Panc1 (cell line): ENCODE measurements at regions not wholly inside any gene's neighbourhood (a gene's known extent, or its start where the extent isn't known, plus 50 kb on each side); places are given as distances from the start of the nearest gene placed in this dataset.

Source experiments
- ATAC-seq: fragments of 200-7000 bp; cut with Tn5 transposase; 2 replicates; pipeline ENCODE4 v1.9.1; 2020; ENCODE audit warnings: mild to moderate bottlenecking, moderate library complexity
- BruUV-seq: library from RNA; stranded (reverse); fragments of 400-500 nt; replicated peaks from 2 replicates; lab custom pipeline; 2021; lab: Mats Ljungman, UMichigan
- CTCF ChIA-PET: fragments of 300-600 bp; sonication (Branson Sonifier 250); formaldehyde crosslinking; loops from one replicate; lab custom pipeline; 2022; ENCODE audit warnings: antibody characterized with exemption; lab: Charles Lee
- POLR2A ChIA-PET: fragments of 300-600 bp; sonication (Branson Sonifier 250); formaldehyde crosslinking; loops from one replicate; lab custom pipeline; 2022; ENCODE audit warnings: antibody characterized with exemption; lab: Charles Lee
- DNase-seq: peaks from one replicate; pipeline ENCODE4 v3.0.0-alpha.2; 2010; ENCODE audit warnings: low read depth, low spot score
- H3K27ac ChIP-seq: 2 replicates; pipeline ENCODE4 v1.5.1; 2011; ENCODE audit warnings: mild to moderate bottlenecking, low read length, inconsistent platforms
- H3K27me3 ChIP-seq: fragments of 200-500 bp; sonication (Bioruptor generic); 2 replicates; pipeline ENCODE4 v1.6.0; 2014; ENCODE audit warnings: low read length, inconsistent platforms; ENCODE audit not compliant: control insufficient read depth, insufficient read depth
- H3K36me3 ChIP-seq: fragments of 200-500 bp; sonication (Bioruptor generic); 2 replicates; pipeline ENCODE4 v1.5.1; 2014; ENCODE audit warnings: inconsistent platforms, mild to moderate bottlenecking, low read length, moderate library complexity; ENCODE audit not compliant: control insufficient read depth, insufficient read depth
- H3K4me1 ChIP-seq: 2 replicates; pipeline ENCODE4 v1.5.1; 2011; ENCODE audit warnings: inconsistent platforms, mild to moderate bottlenecking, low read length, moderate library complexity; ENCODE audit not compliant: control insufficient read depth, insufficient read depth
- H3K4me3 ChIP-seq, 2 experiments: 2 replicates each; pipeline ENCODE4 v1.5.1; 2011 to 2012; ENCODE audit warnings: low read depth in 2 of 2, low read length in 2 of 2, mild to moderate bottlenecking in 2 of 2, inconsistent platforms in 1 of 2, moderate library complexity in 1 of 2
- H3K9me3 ChIP-seq: fragments of 200-500 bp; sonication (Bioruptor generic); 2 replicates; pipeline ENCODE4 v1.5.1; 2014; ENCODE audit warnings: low read depth, mild to moderate bottlenecking, inconsistent platforms, low read length, moderate library complexity; ENCODE audit not compliant: control insufficient read depth, insufficient read depth
- CTCF ChIP-seq: fragments of 450-650 bp; IDR thresholded peaks from 2 replicates; pipeline ENCODE4 v1.5.1; 2017; ENCODE audit warnings: mild to moderate bottlenecking
- POLR2AphosphoS5 ChIP-seq: IDR thresholded peaks from 2 replicates; pipeline ENCODE4 v1.6.1; 2012; ENCODE audit warnings: mild to moderate bottlenecking, low read depth, low read length, moderate library complexity
- REST ChIP-seq, 2 experiments: IDR thresholded peaks; 2 replicates each; pipeline ENCODE4 v1.6.1; 2011 to 2012; ENCODE audit warnings: low read depth in 2 of 2, control low read depth in 1 of 2, low read length in 1 of 2, mild to moderate bottlenecking in 1 of 2, moderate library complexity in 1 of 2; ENCODE audit not compliant: insufficient read depth in 1 of 2
- SIN3A ChIP-seq: IDR thresholded peaks from 2 replicates; pipeline ENCODE4 v1.6.1; 2012; ENCODE audit warnings: low read depth, mild to moderate bottlenecking, low read length, moderate library complexity, borderline replicate concordance; ENCODE audit not compliant: insufficient read depth
- TCF7L2 ChIP-seq: IDR thresholded peaks from 2 replicates; pipeline ENCODE4 v1.6.1; 2011; ENCODE audit warnings: mild to moderate bottlenecking, low read depth, low read length, inconsistent platforms
- in situ Hi-C: cut with HindIII; loops from 2 replicates; pipeline ENCODE4 v1.10.0; 2016; ENCODE audit warnings: low sequenced_read_pairs, low pct_unique_long_range_greater_than_20kb
- intact Hi-C: fragments of 100-400 bp; cut with micrococcal nuclease; formaldehyde crosslinking; loops from one replicate; pipeline ENCODE4 v1.10.0; 2022; ENCODE audit not compliant: unreplicated experiment

- intact Hi-C loops: no loop called here
- ChIA-PET CTCF (no interaction called here), POLR2A (no interaction called here)
- no peaks in the 10 kb centered on the region for H3K27me3 ChIP-seq
- DNase-seq (no peak), ATAC-seq (no peak)
- TF ChIP-seq CTCF: no peak
- no peak for TF ChIP-seq SIN3A
- H3K4me3 ChIP-seq: no peak overlapping the region
- H3K4me1 ChIP-seq: no peaks in the 10 kb centered on the region
- no peaks in the 10 kb centered on the region for H3K9me3 ChIP-seq
- H3K27ac ChIP-seq: no peak overlapping the region
- in situ Hi-C loops: no loop called here
- no peaks in the 10 kb centered on the region for H3K36me3 ChIP-seq
- no TSS peak for BruUV-seq
These were observed 645.1 kb upstream of the PRKX start for GRCh38 chrX:4358577-4358976.

- TF ChIP-seq REST (IDR thresholded peaks at IDR 0.05; ENCODE audit: insufficient read depth in 1 of 2, low read depth in 2 of 2, low read length in 1 of 2) (no peak), SIN3A (no peak), TCF7L2 (no peak)
- ChIA-PET CTCF (no interaction called here), POLR2A (no interaction called here)
- no peak for ATAC-seq
- no peaks in the 10 kb centered on the region for H3K9me3 ChIP-seq
- intact Hi-C loops: no loop called here
- in situ Hi-C loops: no loop called here
- H3K27me3 ChIP-seq: no peaks in the 10 kb centered on the region
- no peaks in the 10 kb centered on the region for H3K4me1 ChIP-seq
- H3K4me3 ChIP-seq: no peak overlapping the region
- no peaks in the 10 kb centered on the region for H3K36me3 ChIP-seq
- BruUV-seq: no TSS peak
- no peak overlapping the region for H3K27ac ChIP-seq
- DNase-seq: no peak
These were observed 609.5 kb upstream of the PRKX start for GRCh38 chrX:4322916-4323315.

- CTCF ChIA-PET: no interaction called here
- BruUV-seq: no TSS peak
- POLR2A ChIA-PET: no interaction called here
- ATAC-seq (no peak), DNase-seq (no peak)
- Histone ChIP-seq H3K9me3 (no peaks in the 10 kb centered on the region), H3K4me1 (no peaks in the 10 kb centered on the region), H3K4me3 (no peak overlapping the region), H3K36me3 (no peaks in the 10 kb centered on the region), H3K27ac (no peak overlapping the region), H3K27me3 (no peaks in the 10 kb centered on the region)
- in situ Hi-C loops (no loop called here), intact Hi-C loops (no loop called here)
- no peak for TF ChIP-seq POLR2AphosphoS5
- TF ChIP-seq CTCF: no peak
- TF ChIP-seq SIN3A: no peak
- TF ChIP-seq REST (IDR thresholded peaks at IDR 0.05; ENCODE audit: insufficient read depth in 1 of 2, low read depth in 2 of 2, low read length in 1 of 2): no peak
- TF ChIP-seq TCF7L2: no peak
These were observed 607.0 kb upstream of the PRKX start for GRCh38 chrX:4320436-4320947.
